Sigmoid colon (tissue), 4 donors: ENCODE measurements at regions not wholly inside any gene's neighbourhood (a gene's known extent, or its start where the extent isn't known, plus 50 kb on each side); places are given as distances from the start of the nearest gene placed in this dataset.

Experiments
- CTCF ChIP-seq, 4 experiments: fragments of 450-650 bp in 3 of 4; fragments of 200-600 bp in 1 of 4; IDR thresholded peaks; one replicate each; pipeline ENCODE4 v1.5.1; 2016 to 2019; ENCODE audit warnings: antibody characterized with exemption in 4 of 4, mild to moderate bottlenecking in 3 of 4, moderate library complexity in 2 of 4
- POLR2AphosphoS5 ChIP-seq, 4 donors: sonication (generic); formaldehyde crosslinking; IDR thresholded peaks; one replicate each; pipeline ENCODE4 v1.6.1; 2017; ENCODE audit warnings: antibody characterized with exemption in 4 of 4

- TF ChIP-seq CTCF (IDR thresholded peaks at IDR 0.05) (no peak), POLR2AphosphoS5 (IDR thresholded peaks at IDR 0.05) (no peak)
Observed at GRCh38 chr3:86178095-86178494, 812.9 kb downstream of the VGLL3 start.
